HG03196 (cell line): ENCODE measurements at regions not wholly inside any gene's neighbourhood (a gene's known extent, or its start where the extent isn't known, plus 50 kb on each side); places are given as distances from the start of the nearest gene placed in this dataset.
"Not testable (repeated sequence)": the region's sequence is repeated elsewhere in the genome, so short reads cannot be mapped to it uniquely, and the experiment has no call there.

ENCODE experiments used
- ATAC-seq: cut with Tn5 transposase; IDR thresholded peaks from one replicate; pipeline ENCODE4 v1.9.1; 2021; ENCODE audit not compliant: unreplicated experiment

DNA sequence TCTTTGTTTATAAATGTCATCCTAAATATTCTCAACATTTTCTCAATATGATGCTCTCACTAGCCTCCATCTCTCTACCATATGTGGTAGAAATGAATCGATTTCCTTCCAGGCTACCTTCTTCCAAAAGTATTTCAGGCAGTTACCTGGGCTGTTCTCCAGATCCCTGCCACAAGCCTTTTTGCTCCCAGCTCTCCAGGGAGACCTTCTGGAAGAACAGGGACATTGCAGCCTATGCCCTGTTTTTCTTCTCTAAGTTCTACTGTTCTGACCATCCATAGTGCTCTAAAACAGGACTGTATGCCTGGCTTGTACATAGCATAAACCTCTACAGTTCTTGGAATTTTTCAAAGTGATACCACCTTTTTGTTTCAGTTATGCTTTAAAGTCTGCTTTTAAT lies 552.8 kb downstream of the ANKRD7 start:
- ATAC-seq = no peak

DNA sequence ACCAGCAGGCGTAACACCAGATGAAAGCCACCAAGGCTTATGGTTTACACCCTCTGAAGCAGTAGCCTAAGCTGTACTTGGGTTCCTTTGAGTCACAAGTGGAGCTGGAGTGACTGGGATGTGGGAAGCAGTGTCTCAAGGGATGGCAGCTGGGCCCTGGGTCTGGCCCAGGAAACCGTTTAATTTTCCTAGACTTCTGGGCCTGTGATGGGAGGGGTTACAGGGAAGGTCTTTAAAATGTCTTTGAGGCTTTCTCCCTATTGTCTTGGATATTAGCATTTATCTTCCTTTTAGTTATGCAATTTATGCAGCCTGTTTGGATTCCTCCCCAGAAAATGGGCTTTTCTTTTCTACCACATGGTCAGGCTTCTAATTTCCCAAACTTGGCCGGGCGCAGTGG lies 568.2 kb downstream of the ANKRD7 start:
- no peak for ATAC-seq

DNA sequence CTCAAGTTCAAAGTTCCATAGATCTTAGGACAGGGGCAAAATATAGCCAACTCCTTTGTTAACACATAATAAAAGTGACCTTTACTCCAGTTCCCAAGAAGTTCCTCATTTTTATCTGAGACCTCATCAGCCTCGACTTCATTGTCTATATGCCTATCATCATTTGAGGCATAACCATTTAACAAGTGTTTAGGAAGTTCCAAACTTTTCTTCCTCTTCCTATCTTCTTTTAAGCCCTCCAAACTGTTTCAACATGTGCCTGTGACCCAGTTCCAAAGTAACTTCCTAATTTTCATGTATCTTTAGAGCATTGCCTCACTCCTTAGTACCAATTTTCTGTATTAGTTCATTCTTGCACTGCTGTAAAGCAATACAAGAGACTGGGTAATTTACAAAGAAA lies 569.1 kb downstream of the ANKRD7 start:
- ATAC-seq = no peak

DNA sequence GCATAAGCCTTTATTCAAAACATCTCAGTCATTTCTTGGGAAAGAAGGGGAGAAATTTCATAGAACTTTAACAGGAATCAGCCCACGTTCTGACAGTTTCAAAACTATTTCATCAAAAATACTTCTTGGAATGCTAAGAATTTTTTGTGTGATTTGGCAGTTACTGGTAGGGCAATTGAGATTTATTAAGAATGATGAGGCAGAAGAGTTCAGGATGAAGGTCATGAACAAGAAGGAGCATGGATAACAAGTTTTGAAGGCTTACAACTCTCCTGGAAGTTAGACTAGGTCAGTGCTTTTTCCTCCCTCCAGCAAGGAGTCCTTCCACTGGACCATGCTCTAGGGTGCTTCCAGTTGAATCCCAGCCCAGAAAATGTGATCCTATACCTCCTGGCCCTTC lies 569.9 kb downstream of the ANKRD7 start:
- ATAC-seq = no peak

DNA sequence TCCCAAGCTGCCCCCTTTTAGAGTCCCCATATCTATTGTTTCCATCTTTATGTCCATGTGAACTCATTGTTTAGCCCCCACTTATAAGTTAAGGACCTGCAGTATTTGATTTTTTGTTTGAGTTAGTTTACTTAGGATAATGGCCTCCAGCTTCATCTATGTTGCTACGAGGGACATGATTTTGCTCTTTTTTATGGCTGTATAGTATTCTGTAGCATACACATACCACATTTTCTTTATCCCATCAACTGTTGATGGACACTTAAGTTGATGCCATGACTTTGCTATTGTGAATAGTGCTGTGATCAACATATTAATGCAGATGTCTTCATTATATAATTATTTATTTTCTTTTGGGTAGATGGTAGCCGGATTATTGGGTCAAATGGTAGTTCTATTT lies 576.9 kb downstream of the ANKRD7 start:
- no peak for ATAC-seq

DNA sequence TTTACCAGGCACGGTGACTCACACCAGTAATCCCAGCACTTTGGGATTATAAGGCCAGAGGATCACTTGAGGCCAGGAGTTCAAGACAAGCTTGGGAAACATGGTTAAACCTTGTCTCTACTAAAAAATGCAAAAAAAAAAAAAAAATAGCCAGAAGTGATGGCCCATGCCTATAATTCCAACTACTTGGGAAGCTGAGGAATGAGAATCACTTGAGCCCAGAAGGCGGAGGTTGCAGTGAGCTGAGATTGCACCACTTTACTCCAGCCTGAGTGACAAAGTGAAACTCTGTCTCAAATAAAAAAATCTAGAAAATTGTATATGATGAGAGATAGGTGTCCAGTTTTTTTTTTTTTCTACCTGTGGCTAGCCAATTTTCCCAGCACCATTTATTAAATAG lies 578.2 kb downstream of the ANKRD7 start:
- ATAC-seq = no peak

DNA sequence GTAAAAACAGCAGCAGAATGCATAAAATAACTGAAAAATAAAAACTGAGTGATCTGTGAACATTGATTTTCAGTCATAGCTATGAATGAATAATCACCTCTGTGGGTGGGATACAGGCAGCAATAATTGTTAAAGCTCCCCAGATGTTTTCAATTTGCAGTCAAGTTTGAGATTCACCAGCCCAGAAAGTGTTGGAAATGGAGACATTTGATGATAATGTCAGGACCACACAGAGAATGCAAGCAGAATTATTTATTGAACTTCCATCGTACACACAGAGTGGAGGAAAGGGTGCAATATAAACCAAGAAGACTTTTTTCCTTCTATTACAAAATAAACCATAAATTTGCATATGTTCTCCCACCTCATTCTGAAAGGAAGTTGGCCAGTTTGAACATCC lies 601.7 kb downstream of the ANKRD7 start:
- ATAC-seq = no peak

DNA sequence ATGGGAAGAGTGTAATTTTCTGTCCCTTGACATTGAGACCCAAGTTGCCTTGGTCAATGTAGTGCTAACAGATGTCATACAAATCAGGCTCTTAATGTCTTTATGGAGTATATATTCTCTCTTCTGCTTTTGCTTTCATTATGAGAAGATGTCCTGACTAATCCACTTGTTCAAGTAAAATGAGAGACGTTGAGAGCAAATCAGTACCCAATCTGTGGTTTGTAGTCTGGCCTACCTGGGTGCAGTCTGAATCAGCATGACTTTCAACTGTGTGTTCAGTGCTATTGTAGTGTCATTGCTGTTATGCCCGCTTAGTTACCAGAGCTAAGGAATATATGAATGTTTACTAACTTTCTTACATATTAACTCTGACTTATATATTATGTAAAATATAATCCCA lies 612.4 kb downstream of the ANKRD7 start:
- ATAC-seq = peak; percentile 99

DNA sequence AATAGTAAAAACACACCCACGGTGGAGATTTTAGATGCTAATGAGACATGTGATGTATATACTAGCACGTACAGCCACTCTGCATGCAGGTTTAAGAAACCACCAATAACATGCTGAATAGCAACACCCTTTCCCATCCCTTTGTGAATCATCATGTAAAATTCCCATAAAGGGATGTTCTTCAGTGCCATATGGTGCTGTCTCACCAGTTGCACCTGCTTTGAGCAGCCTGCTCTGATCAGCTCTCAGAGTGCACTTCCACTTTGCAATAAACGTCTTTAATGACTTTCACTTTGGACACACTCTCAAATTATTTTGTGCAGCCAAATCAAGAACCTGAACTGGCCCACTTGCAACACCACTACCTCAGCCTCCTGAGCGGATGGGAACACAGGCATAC lies 615.0 kb downstream of the ANKRD7 start:
- no peak for ATAC-seq

DNA sequence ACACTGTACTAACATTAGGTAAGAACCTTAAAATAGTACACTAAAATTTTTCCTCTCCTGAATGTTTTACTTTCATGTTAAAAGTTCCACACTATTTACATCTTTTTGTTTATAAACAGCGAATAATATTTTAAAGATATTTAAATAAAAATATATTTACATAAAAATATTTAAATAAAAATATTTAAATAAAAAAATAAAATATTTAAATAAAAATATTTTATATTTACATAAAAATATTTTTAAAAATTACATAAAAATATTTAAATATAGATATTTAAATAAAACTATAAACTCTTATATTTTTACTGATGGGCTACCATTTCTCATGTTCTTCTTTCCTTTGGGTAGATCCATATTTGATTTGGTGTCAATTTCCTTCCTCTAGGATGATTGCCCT lies 619.0 kb downstream of the ANKRD7 start:
- no peak for ATAC-seq

DNA sequence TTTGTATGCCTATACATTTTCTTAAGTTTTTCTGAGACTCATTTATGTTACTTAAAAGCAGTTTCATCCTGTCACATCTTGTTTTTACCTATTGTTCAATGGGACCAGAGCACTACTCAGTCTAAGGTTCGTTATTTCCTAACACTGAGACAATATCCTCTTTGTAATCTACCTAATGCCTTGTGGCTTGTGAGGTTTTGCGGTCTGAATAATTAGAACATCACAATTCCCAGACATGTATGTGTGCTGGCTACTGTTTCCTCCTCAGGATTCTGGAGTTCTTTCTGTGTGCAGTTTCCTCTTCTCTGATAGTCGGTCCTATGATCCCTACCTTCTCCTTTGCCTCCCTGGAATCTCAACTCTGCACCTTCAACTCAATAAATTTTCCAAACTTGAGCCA lies 620.2 kb downstream of the ANKRD7 start:
- no peak for ATAC-seq

DNA sequence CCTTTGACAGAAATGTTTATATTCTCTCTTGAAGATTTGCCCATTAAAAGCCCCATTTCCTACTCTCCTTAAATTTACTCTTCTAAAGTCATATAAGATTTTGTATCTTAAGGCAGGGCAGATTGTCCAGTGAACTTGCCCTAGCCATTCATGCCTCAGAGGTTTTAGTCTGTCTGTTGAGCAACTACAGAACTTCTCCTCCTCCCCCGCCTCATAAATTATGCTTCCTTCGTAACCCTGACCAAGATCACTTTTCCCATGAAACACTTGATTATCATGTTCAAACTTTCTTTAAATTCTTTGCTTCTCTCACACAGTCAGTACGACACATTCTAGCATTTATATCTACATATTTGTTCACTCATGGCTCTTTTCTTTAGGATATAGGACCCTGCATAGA lies 621.3 kb downstream of the ANKRD7 start:
- no peak for ATAC-seq

DNA sequence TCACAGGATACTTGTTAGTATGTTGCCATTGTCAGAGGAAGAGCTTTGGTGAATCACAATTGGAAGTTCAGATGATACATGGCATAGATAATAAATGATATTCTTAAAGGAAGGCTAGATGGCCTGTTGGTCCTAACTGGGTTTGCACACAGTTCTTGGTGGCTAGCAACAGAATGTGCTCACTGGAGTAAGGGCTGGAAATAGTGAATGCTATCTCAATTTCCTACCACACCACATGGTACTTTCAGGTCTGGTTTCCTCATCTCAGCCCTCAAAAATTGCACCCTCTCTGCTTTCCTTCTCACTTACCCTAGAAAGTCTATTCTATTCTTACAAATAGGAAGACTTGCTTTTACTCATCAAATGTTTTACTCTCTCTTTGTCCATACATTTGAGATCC lies 622.5 kb downstream of the ANKRD7 start:
- no peak for ATAC-seq

DNA sequence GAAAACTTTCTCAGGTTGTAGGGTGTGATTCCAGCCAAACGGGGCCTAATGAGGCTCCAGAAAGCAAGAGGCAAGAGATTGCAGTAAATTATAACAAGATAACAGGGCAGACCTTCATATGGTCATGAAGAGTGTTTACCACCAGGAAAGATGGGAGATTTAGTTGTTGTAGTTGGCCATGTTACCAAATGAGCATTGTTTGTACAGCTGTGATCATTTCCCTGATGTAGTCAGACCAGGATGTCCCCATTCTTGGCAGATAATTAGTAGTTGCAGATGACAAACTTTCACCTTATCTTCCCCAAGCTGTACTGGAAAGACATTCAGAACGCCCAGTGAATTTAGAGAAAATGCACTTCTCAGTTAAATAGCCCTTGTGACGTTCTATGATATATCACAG lies 630.8 kb downstream of the ANKRD7 start:
- no peak for ATAC-seq

DNA sequence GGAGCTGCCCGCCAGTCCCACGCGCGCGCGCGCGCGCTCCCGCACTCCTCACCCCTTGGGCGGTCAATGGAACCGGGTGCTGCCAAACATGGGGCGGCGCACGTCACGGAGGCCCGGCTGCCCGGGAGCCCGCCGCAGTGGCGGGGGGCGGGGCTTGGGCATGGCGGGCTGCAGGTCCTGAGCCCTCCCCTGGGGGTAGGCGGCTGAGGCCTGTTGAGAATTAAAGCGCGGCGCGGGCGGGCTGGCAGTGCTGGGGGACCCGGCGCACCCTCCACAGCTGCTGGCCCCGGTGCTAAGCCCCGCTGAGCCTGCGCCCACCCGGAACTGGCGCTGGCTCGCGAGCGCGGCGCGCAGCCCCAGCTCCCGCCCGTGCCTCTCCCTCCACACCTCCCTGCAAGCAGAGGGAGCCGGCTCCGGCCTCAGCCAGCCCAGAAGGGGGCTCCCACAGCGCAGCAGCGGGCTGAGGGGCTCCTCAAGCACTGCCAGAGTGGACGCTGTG lies 634.2 kb downstream of the ANKRD7 start:
- ATAC-seq = no peak

DNA sequence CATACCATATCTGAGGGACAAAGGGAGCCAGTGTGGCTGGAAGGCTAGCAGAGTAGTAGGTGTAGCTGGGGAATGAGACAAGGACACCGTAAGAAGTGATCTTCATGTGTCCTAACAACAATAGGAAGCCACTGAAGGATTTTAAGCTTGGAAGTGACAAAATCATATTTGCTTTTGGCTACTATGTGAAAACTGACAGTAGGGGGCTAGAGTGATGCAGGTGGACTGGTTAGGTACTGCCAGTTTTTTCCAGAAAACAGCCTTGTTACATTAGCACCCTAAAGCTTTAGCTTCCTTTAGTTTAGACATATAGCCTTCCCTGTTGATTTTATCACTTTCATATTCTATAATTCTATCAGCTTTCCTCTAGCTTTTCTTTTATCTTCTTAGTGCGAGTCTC lies 637.1 kb downstream of the ANKRD7 start:
- no peak for ATAC-seq

DNA sequence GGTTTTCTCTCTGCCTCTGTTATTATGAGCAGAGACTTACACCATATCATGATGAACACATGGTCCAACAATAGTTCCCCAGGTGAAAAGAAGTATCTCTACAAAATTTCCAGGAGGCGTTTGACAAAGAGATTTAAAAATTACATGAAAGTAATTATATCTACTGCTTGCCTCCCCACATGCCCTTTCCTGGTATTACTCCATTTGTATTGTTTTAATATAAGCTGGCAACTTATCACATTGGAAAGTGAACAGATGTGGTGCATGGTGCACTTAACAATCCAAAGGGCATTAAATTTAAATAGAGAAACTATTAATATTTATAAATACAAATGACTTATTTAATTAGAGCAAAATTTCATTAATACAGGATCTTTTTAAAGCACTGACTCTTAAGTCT lies 638.2 kb downstream of the ANKRD7 start:
- no peak for ATAC-seq

DNA sequence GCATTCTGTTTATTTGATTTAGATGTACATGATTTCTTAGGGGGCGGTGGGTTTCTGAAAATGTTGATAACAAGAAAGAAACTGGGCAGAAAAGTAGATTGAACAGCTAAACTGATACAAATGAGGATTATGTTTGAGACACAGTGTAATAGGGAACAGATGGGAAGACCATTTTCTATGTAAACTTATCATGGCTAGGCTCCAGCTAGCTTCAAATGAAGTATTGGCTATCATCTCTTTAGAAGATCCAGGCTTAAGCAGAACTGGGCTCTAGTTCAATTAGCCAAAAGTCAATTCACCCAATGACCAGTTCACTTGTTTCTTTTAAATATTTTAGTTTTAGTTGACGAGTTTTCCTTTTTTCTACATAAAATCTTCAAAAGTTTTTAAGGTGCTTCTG lies 639.5 kb downstream of the ANKRD7 start:
- no peak for ATAC-seq

DNA sequence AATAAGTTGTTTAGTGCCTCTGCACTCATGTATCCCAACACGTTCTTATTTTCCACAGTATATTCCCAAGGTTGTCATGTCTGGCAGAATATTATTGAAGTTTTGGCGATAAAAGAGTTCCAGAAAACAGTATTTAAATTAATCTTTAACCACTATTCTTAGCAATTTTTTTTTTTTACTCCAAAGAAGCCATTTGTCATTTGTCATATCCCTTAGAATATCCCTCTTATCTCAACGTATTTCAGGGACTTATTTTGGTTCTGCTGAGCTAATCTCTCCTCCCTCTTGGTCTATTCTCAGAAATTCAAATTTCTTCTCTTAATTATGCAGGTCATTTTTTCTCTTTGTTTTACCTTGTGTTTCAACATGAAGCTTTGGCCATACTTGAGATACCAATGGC lies 643.4 kb downstream of the ANKRD7 start:
- ATAC-seq = no peak

DNA sequence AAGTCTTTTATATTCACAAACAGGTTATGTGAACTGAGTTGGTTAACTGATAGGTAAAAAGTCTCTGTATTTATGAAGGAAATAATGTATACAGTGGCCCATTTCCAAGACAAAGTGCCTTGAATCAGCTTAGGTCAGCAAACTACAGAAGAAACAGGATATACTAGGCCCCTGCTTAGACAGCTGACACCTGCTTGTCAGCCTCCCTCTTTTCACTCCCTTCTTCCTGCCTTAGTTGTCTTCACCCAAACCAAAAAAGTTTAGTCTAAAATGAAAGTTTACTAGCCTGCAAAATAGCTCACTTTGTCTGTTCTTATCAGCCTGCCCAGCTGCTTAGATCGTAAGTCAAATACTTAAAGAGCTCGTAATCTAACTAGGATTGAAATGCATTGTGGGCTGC lies 644.6 kb downstream of the ANKRD7 start:
- not testable (repeated sequence) for ATAC-seq

DNA sequence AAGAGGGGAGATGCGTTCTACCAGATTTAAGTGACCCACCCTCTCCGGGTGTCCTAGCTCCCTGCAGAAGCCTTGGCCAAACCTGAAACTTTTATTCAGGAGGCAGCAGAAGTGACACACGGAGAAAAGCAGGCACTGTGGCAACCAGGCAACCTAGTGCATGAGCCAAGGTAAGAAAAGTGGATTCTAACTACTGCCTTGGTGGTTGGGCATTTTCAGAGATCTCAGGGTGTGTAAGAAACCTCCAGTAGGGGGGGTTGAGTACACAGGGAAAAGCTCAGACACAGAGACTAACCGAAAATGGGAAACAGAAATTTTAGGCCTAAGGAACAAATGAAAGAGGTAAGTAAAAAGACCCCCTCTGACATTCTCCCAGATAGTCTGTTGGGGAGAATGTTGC lies 645.7 kb downstream of the ANKRD7 start:
- no peak for ATAC-seq

DNA sequence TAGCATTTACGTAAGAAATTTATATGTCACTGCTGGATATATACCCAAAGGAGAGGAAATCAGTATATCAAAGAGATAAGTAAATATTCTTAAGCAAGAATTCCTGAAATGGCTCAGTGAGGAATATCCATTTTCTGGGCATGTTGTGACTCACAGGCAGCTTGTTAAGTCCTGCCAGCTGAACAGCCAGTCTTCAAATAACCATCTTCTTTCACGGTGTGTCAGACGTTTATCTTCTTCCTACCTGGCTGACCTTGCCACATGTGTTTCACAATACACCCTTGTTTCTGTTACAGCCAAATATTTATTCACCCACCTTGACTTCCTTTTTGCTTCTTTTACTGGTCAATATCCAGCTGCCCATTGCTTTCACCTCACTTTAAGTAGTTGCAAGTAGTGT lies 648.1 kb downstream of the ANKRD7 start:
- ATAC-seq = no peak

DNA sequence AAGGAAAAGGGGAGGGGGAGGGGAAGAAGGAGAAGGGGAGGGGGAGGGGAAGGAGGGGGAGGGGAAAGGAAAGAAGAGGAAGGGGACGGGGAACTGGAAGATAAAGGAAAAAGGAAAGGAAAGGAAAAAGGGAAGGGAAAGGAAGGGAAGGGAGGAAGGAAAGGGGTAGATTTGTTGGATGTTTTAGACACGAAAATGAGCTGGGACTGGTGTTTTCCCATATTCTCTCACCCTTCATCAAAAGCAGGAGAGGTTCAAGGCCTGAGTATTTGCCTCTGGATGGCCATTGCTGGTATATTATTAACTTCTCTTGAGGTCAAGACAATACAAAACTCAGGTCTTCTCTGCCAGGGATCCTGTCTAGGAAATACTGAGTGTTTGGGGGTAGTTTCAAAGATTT lies 652.7 kb downstream of the ANKRD7 start:
- no peak for ATAC-seq

DNA sequence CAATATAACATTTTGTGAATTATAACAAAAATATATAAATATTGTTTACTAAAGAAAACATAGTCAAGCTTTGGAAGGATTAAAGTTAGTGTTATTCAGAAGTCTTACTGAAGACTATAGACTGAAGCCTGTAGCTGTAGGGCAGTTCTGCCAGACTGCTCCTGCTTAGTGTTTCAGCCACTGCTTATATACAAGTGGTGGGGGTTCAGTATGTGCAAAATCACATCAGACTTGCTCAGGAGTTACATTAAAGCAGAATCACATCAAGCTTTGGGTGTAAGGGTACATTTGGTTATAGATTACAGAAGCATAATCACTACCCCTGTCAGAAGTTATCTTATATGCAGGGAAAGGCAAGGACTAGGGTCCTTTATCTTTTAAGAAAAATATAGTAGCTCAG lies 653.8 kb downstream of the ANKRD7 start:
- ATAC-seq = no peak
